MM.1S (cell line): ENCODE measurements at regions not wholly inside any gene's neighbourhood (a gene's known extent, or its start where the extent isn't known, plus 50 kb on each side); places are given as distances from the start of the nearest gene placed in this dataset.

Source experiments
- CTCF ChIP-seq: fragments of 300-600 bp; sonication (generic); IDR thresholded peaks from 2 replicates; pipeline ENCODE4 v1.5.1; 2016; ENCODE audit warnings: antibody characterized with exemption, low read length, mixed read lengths
- EZH2 ChIP-seq: fragments of 300-600 bp; sonication (generic); optimal IDR thresholded peaks from 2 replicates; pipeline ENCODE3; 2017; ENCODE audit warnings: low read depth, mild to moderate bottlenecking, antibody characterized with exemption, low read length, mixed read lengths
- EZH2phosphoT487 ChIP-seq: fragments of 300-600 bp; sonication (generic); IDR thresholded peaks from 2 replicates; pipeline ENCODE4 v1.6.1; 2018; ENCODE audit warnings: antibody characterized with exemption, low read length

GRCh38 chr12:86670986-86671385 is 414.8 kb upstream of the MGAT4C start:
- TF ChIP-seq CTCF (no peak), EZH2 (no peak), EZH2phosphoT487 (no peak)
